ENCODE measurements at regions not wholly inside any gene's neighbourhood (a gene's known extent, or its start where the extent isn't known, plus 50 kb on each side); places are given as distances from the start of the nearest gene placed in this dataset.

DNA sequence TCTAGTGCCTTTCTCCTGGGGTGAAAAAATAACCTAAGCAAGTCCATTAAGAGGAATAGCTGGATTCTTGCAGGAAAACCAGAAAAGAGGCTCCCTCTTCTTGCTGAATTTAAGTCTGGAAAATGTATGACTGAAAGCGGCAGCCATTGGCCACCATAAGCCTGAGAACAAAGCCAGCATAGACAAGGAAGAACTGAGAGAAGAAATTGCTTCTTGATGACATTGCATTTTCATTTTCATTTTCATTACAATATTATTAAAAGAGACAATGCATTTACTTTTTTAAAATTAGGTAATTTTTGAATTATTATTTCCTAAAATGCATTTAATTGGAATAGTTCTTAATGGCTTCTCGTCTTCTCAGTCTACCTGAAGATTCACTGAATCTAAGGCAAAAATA is 1157.5 kb upstream of the ZEB2 start:
- no peak for ATAC-seq
- Histone ChIP-seq H3K36me3 (ENCODE audit: low read depth) (no peaks in the 10 kb centered on the region), H3K4me3 (no peak overlapping the region), H3K4me1 (ENCODE audit: low read depth) (no peaks in the 10 kb centered on the region), H3K9me3 (no peaks in the 10 kb centered on the region)
- intact Hi-C loops (cut with DNase I, micrococcal nuclease) = no loop called here
- no peak for DNase-seq
- TF ChIP-seq, protein P1, sequence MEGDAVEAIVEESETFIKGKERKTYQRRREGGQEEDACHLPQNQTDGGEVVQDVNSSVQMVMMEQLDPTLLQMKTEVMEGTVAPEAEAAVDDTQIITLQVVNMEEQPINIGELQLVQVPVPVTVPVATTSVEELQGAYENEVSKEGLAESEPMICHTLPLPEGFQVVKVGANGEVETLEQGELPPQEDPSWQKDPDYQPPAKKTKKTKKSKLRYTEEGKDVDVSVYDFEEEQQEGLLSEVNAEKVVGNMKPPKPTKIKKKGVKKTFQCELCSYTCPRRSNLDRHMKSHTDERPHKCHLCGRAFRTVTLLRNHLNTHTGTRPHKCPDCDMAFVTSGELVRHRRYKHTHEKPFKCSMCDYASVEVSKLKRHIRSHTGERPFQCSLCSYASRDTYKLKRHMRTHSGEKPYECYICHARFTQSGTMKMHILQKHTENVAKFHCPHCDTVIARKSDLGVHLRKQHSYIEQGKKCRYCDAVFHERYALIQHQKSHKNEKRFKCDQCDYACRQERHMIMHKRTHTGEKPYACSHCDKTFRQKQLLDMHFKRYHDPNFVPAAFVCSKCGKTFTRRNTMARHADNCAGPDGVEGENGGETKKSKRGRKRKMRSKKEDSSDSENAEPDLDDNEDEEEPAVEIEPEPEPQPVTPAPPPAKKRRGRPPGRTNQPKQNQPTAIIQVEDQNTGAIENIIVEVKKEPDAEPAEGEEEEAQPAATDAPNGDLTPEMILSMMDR (IDR thresholded peaks at IDR 0.05) = no peak

DNA sequence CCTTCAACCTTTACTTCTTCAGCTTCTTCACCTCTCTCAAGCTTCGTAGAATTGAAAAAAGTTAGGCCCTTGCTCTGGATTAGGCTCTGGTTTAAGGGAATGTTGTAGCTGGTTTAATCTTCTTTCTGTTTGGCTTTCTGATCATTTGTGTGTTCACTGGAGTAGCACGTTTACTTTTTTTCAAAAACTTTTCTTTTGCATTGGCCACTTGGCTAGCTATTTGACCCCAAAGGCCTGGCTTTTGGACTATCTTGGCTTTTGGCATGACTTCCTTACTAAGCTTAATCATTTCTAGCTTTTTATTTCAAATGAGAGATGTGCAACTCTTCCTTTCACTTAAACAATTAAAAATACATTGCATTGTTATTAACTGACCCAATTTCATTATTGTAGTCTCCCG is 1154.8 kb upstream of the ZEB2 start:
- TF ChIP-seq, protein P1 (IDR thresholded peaks at IDR 0.05) = no peak
- ATAC-seq = no peak
- Histone ChIP-seq H3K36me3 (ENCODE audit: low read depth) (no peaks in the 10 kb centered on the region), H3K9me3 (no peaks in the 10 kb centered on the region), H3K4me3 (no peak overlapping the region), H3K4me1 (ENCODE audit: low read depth) (no peaks in the 10 kb centered on the region)
- intact Hi-C loops (cut with DNase I, micrococcal nuclease) = no loop called here
- no peak for DNase-seq

DNA sequence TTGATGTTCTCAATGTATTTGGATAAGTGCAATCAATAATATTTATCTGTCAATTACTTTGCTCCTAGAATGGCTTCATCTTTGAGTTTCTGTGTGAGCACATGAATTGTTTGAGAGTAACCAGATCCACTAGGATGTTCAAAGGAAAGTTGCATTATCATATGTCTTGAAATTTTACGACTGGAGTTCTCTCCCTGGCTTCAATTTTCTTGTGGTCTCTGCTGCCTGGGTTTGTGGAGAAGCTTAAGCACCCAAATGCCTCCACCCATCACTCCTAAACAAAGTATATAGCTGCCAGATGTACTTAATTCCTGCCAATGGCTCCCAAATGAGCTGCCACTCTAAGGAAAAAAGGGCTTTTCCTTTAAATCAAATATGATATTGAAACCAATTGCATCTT is 1149.4 kb upstream of the ZEB2 start:
- no peaks in the 10 kb centered on the region for H3K9me3 ChIP-seq
- no peaks in the 10 kb centered on the region for H3K36me3 ChIP-seq (ENCODE audit: low read depth)
- no peak overlapping the region for H3K4me3 ChIP-seq
- TF ChIP-seq, protein P1 (IDR thresholded peaks at IDR 0.05) = no peak
- H3K4me1 ChIP-seq (ENCODE audit: low read depth) = no peaks in the 10 kb centered on the region
- intact Hi-C loops (cut with DNase I, micrococcal nuclease) = no loop called here
- ATAC-seq (no peak), DNase-seq (no peak)

DNA sequence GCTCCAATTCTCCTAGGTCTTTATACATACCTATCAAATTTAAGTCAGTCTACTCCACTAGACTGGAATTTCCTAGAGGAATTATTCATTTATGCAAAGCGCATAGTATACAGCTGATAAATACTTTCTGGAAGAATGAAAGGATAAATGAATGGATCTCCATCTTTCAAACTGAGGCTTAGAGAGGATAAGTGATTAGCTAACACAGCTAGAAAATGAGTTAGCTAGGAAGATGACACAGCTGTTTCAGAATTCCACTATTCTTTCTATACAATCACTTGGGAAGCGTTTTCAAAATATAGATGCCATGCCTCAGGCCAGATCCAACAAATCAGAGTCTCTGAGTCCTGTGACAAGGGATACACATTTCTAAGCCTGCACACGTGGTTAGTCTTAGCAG is 1146.6 kb upstream of the ZEB2 start:
- Histone ChIP-seq H3K9me3 (no peaks in the 10 kb centered on the region), H3K4me3 (no peak overlapping the region), H3K36me3 (ENCODE audit: low read depth) (no peaks in the 10 kb centered on the region), H3K4me1 (ENCODE audit: low read depth) (no peaks in the 10 kb centered on the region)
- intact Hi-C loops (cut with DNase I, micrococcal nuclease) = no loop called here
- ATAC-seq (no peak), DNase-seq (no peak)
- TF ChIP-seq, protein P1 (IDR thresholded peaks at IDR 0.05) = no peak

DNA sequence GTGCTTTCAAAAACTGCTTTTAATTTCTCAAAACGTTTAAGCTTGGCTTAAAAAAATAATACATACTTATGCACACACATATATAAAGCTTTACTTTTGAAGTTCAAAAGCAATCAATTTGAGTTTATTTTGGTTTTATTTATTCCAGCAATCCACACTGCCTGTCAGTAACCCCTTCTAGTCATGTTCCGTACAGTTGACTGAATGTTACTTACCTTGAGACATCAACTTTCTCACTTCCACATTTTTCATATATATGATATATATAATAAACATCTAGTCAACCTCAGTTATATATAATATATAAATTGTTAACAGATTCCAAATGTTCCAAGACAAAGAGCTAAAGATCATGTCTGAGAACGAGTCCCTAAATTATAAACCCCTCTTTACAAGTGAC is 1137.3 kb upstream of the ZEB2 start:
- Histone ChIP-seq H3K4me3 (no peak overlapping the region), H3K4me1 (ENCODE audit: low read depth) (no peaks in the 10 kb centered on the region), H3K9me3 (no peaks in the 10 kb centered on the region), H3K36me3 (ENCODE audit: low read depth) (no peaks in the 10 kb centered on the region)
- ATAC-seq = no peak
- intact Hi-C loops (cut with DNase I, micrococcal nuclease) = no loop called here
- TF ChIP-seq, protein P1 (IDR thresholded peaks at IDR 0.05) = no peak
- no peak for DNase-seq

DNA sequence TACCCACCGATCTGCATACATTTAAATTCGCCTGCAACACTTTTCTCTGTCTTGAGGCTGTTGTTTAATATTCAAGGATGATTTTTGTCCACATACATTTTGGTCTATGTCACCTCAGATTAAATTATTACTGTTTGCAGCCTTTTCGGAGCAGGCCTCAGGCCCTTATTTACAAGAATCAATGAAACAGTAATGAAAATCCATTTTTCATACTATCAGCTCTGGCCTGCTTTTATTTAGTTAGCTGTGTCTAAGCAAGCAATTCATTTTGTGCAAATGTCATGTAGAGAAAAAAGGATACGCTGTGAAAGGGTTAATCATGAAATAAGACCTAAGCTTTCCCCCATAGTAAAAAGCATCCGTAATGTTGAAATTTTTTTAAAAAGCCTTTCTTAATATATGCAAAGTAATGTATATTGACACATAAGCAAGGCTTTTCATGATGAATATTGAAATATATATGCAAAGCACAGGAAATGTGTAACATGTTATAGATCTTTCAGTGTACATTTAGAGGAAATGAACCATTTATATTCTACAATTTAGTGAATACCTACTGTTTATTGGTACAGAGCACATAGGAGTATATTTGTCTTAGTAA is 1135.3 kb upstream of the ZEB2 start:
- Histone ChIP-seq H3K9me3 (no peaks in the 10 kb centered on the region), H3K36me3 (ENCODE audit: low read depth) (no peaks in the 10 kb centered on the region), H3K4me1 (ENCODE audit: low read depth) (no peaks in the 10 kb centered on the region), H3K4me3 (no peak overlapping the region)
- TF ChIP-seq, protein P1 (IDR thresholded peaks at IDR 0.05) = no peak
- ATAC-seq (no peak), DNase-seq (no peak)
- intact Hi-C loops (cut with DNase I, micrococcal nuclease) = no loop called here

Data from mucosa of descending colon (tissue), 3 donors.